HepG2 (cell line): ENCODE measurements at regions not wholly inside any gene's neighbourhood (a gene's known extent, or its start where the extent isn't known, plus 50 kb on each side); places are given as distances from the start of the nearest gene placed in this dataset.

Experiments used
- ATAC-seq: fragments of 200-7000 bp; cut with Tn5 transposase; 3 replicates; pipeline ENCODE4 v1.9.1; 2020; ENCODE audit warnings: mild to moderate bottlenecking, moderate library complexity
- BruUV-seq: library from RNA; stranded (reverse); fragments of 400-500 nt; replicated peaks from 2 replicates; lab custom pipeline; 2021; lab: Mats Ljungman, UMichigan
- CTCF ChIA-PET: fragments of 300-600 bp; formaldehyde crosslinking; extraction: SDS; loops from one replicate; lab custom pipeline; 2021; ENCODE audit warnings: low total read pairs, inconsistent platforms, low intra/inter-chr PET ratio; lab: Yijun Ruan, JAX
- POLR2A ChIA-PET: fragments of 350-600 bp; sonication (Branson Sonifier 250); formaldehyde crosslinking; loops from one replicate; lab custom pipeline; 2020; ENCODE audit warnings: antibody characterized with exemption, inconsistent platforms; lab: Yijun Ruan, JAX
- DNase-seq: peaks from one replicate; pipeline ENCODE4 v3.0.0-alpha.2; 2015; ENCODE audit warnings: low spot score
- FAIRE-seq: peaks from 3 replicates; lab custom pipeline; 2011; peaks lifted over from hg19 to GRCh38; lab: Jason Lieb, UNC
- H2AFZ ChIP-seq: one replicate; pipeline ENCODE4 v1.6.1; 2011; ENCODE audit warnings: low read length, inconsistent platforms
- H3K27ac ChIP-seq: fragments of 300-600 bp; 3 replicates; pipeline ENCODE4 v1.8.0; 2011; ENCODE audit warnings: mixed run types, mild to moderate bottlenecking, mixed read lengths, low read length, inconsistent platforms; ENCODE audit not compliant: insufficient read depth; ENCODE audit errors: extremely low read length
- H3K27me3 ChIP-seq, 2 experiments: fragments of 200-600 bp in 1 of 2; 2 replicates in 1 of 2; 3 replicates in 1 of 2; pipeline versions ENCODE4 v1.6.0 to v1.8.0; 2011; ENCODE audit warnings: low read length in 2 of 2, mild to moderate bottlenecking in 2 of 2, moderate library complexity in 2 of 2, inconsistent platforms in 1 of 2; ENCODE audit not compliant: insufficient read depth in 2 of 2, control insufficient read depth in 1 of 2
- H3K36me3 ChIP-seq, 2 experiments: fragments of 200-600 bp in 1 of 2; replicated peaks in 1 of 2; 2 replicates in 1 of 2; 3 replicates in 1 of 2; pipeline versions ENCODE4 v1.5.1 to v1.8.0; 2011; ENCODE audit warnings: low read length in 2 of 2, inconsistent platforms in 1 of 2; ENCODE audit not compliant: insufficient read depth in 2 of 2, control insufficient read depth in 1 of 2
- H3K4me1 ChIP-seq: 2 replicates; pipeline ENCODE4 v1.5.1; 2012; ENCODE audit warnings: low read length, inconsistent platforms; ENCODE audit not compliant: insufficient read depth
- H3K4me2 ChIP-seq: 2 replicates; pipeline ENCODE4 v1.6.0; 2011; ENCODE audit warnings: low read depth, low read length, inconsistent platforms
- H3K4me3 ChIP-seq, 3 experiments: fragments of 200-600 bp in 1 of 3; sonication (generic), shearing (Covaris generic) in 1 of 3; replicated peaks in 1 of 3; 2 replicates each; pipeline ENCODE4 v1.5.1; 2011 to 2016; ENCODE audit warnings: low read length in 3 of 3, inconsistent platforms in 2 of 3, low read depth in 2 of 3, mild to moderate bottlenecking in 2 of 3, control low read depth in 1 of 3, mixed read lengths in 1 of 3; ENCODE audit not compliant: insufficient read depth in 1 of 3
- H3K79me2 ChIP-seq: one replicate; pipeline ENCODE4 v1.6.1; 2011; ENCODE audit warnings: low read length, inconsistent platforms; ENCODE audit not compliant: insufficient read depth
- H3K9ac ChIP-seq: 2 replicates; pipeline ENCODE4 v1.6.0; 2011; ENCODE audit warnings: mild to moderate bottlenecking, low read depth, low read length, inconsistent platforms; ENCODE audit not compliant: insufficient read depth
- H3K9me3 ChIP-seq: 2 replicates; pipeline ENCODE4 v1.5.1; 2012; ENCODE audit warnings: mild to moderate bottlenecking, low read length
- H4K20me1 ChIP-seq: 2 replicates; pipeline ENCODE4 v1.6.0; 2011; ENCODE audit warnings: inconsistent platforms, mild to moderate bottlenecking, low read length, moderate library complexity; ENCODE audit not compliant: insufficient read depth
- CBX5 ChIP-seq: sonication (generic); formaldehyde crosslinking; IDR thresholded peaks from 2 replicates; pipeline ENCODE4 v1.4.0; 2020; ENCODE audit warnings: missing genetic modification reagents, borderline replicate concordance
- FOSL2 ChIP-seq: sonication (generic); formaldehyde crosslinking; IDR thresholded peaks from 2 replicates; pipeline ENCODE4 v1.4.0; 2020; ENCODE audit warnings: missing genetic modification reagents
- HIVEP1 ChIP-seq: sonication (generic); formaldehyde crosslinking; IDR thresholded peaks from 2 replicates; pipeline ENCODE4 v1.4.0; 2020; ENCODE audit warnings: mild to moderate bottlenecking, missing genetic modification reagents
- MTA3 ChIP-seq: sonication (generic); formaldehyde crosslinking; IDR thresholded peaks from 2 replicates; pipeline ENCODE4 v1.4.0; 2020; ENCODE audit warnings: missing genetic modification reagents
- NFIC ChIP-seq: IDR thresholded peaks from 2 replicates; pipeline ENCODE4 v1.6.1; 2012; ENCODE audit warnings: mild to moderate bottlenecking, low read length, inconsistent platforms
- POLR2A ChIP-seq, 2 experiments: IDR thresholded peaks; 2 replicates each; pipeline ENCODE4 v1.6.1; 2011; ENCODE audit warnings: low read depth in 2 of 2, low read length in 2 of 2, mild to moderate bottlenecking in 1 of 2, moderate library complexity in 1 of 2; ENCODE audit not compliant: insufficient read depth in 1 of 2
- PRPF4 ChIP-seq: fragments of 200-400 bp; formaldehyde crosslinking; IDR thresholded peaks from 2 replicates; pipeline ENCODE4 v1.6.1; 2016; ENCODE audit warnings: low read length, low read depth; ENCODE audit not compliant: poor library complexity, severe bottlenecking
- SRY ChIP-seq: sonication (generic); formaldehyde crosslinking; IDR thresholded peaks from 2 replicates; pipeline ENCODE4 v1.8.0; 2022; ENCODE audit warnings: mild to moderate bottlenecking, missing genetic modification reagents
- TSC22D2 ChIP-seq: sonication (generic); formaldehyde crosslinking; IDR thresholded peaks from 2 replicates; pipeline ENCODE4 v1.5.1; 2020; ENCODE audit warnings: missing genetic modification reagents, mild to moderate bottlenecking, borderline replicate concordance
- ZNF513 ChIP-seq: sonication (generic); formaldehyde crosslinking; conservative IDR thresholded peaks from 2 replicates; pipeline ENCODE4 v1.5.0; 2020; ENCODE audit warnings: missing genetic modification reagents
- ZNF687 ChIP-seq: sonication (generic); formaldehyde crosslinking; IDR thresholded peaks from 2 replicates; pipeline ENCODE4 v1.5.1; 2020; ENCODE audit warnings: mild to moderate bottlenecking, missing genetic modification reagents, moderate library complexity
- WGBS: methylation state at CpG from one replicate; pipeline ENCODE4 v1.1.6; 2017; ENCODE audit warnings: low lambda C conversion rate; 5-methylcytosine and 5-hydroxymethylcytosine counted together
- in situ Hi-C: cut with HindIII; loops from 2 replicates; pipeline ENCODE4 v1.10.0; 2017; ENCODE audit warnings: low pct_unique_long_range_greater_than_20kb; ENCODE audit not compliant: extremely low pct_ligation_motif_present
- intact Hi-C: fragments of 100-400 bp; cut with micrococcal nuclease; formaldehyde crosslinking; loops from one replicate; pipeline ENCODE4 v1.10.0; 2022; ENCODE audit not compliant: unreplicated experiment

- BruUV-seq = no TSS peak
- FAIRE-seq (no peak), DNase-seq (no peak), ATAC-seq (no peak)
- POLR2A ChIA-PET = no interaction called here
- Histone ChIP-seq H3K27me3 (no peaks in the 10 kb centered on the region), H3K4me1 (no peaks in the 10 kb centered on the region), H3K4me2 (no peak overlapping the region), H3K4me3 (no peak overlapping the region), H3K9ac (no peak overlapping the region), H3K9me3 (no peaks in the 10 kb centered on the region), H2AFZ (no peak overlapping the region), H3K79me2 (no peaks in the 10 kb centered on the region), H4K20me1 (no peaks in the 10 kb centered on the region), H3K27ac (no peak overlapping the region), H3K36me3 (no peaks in the 10 kb centered on the region)
- TF ChIP-seq NFIC (no peak), MTA3 (CRISPR knock-in tag) (no peak), SRY (CRISPR knock-in tag) (no peak), ZNF687 (no peak), FOSL2 (no peak), POLR2A (IDR thresholded peaks at IDR 0.05; ENCODE audit: insufficient read depth in 1 of 2, low read depth in 2 of 2, low read length in 2 of 2) (no peak), PRPF4 (no peak), HIVEP1 (CRISPR knock-in tag) (no peak), TSC22D2 (CRISPR knock-in tag) (no peak), ZNF513 (no peak), CBX5 (CRISPR knock-in tag) (no peak)
- CTCF ChIA-PET = no interaction called here
- in situ Hi-C loops (no loop called here), intact Hi-C loops (no loop called here)
- no CpG with 5 or more reads among the region's 5 CpGs for WGBS
Measured at GRCh38 chrX:42414057-42414456, 363.9 kb downstream of the PPP1R2C start.
